MG63 (cell line): ENCODE measurements at regions not wholly inside any gene's neighbourhood (a gene's known extent, or its start where the extent isn't known, plus 50 kb on each side); places are given as distances from the start of the nearest gene placed in this dataset.
A peak's percentile ranks its signal among the peaks of the same experiment; 100 is the strongest.

Source experiments
- DNase-seq: peaks from one replicate; pipeline ENCODE4 v3.0.0-alpha.2; 2020
- H3K27me3 ChIP-seq: fragments of 250-450 bp; sonication (Bioruptor Pico); 2 replicates; pipeline ENCODE4 v1.5.1; 2020; ENCODE audit warnings: mild to moderate bottlenecking, moderate library complexity
- H3K36me3 ChIP-seq: fragments of 250-450 bp; sonication (Bioruptor Pico); 2 replicates; pipeline ENCODE4 v1.5.1; 2020; ENCODE audit warnings: mild to moderate bottlenecking, moderate library complexity
- H3K4me3 ChIP-seq: fragments of 250-450 bp; sonication (Bioruptor Pico); 2 replicates; pipeline ENCODE4 v1.5.1; 2020; ENCODE audit warnings: mild to moderate bottlenecking, moderate library complexity
- H3K9me3 ChIP-seq: fragments of 250-450 bp; sonication (Bioruptor Pico); 2 replicates; pipeline ENCODE4 v1.5.1; 2020; ENCODE audit warnings: mild to moderate bottlenecking, moderate library complexity

- H3K36me3 ChIP-seq, result no peaks in the 10 kb centered on the region
- no peak for DNase-seq
- H3K4me3 ChIP-seq, result no peak overlapping the region
- H3K27me3 ChIP-seq, result no peaks in the 10 kb centered on the region
- H3K9me3 ChIP-seq, result no peaks in the 10 kb centered on the region
Observed at GRCh38 chr3:77917225-77917624, 877.3 kb downstream of the ROBO2 start.

- Histone ChIP-seq H3K9me3 (no peaks in the 10 kb centered on the region), H3K4me3 (no peak overlapping the region), H3K27me3 (no peaks in the 10 kb centered on the region), H3K36me3 (no peaks in the 10 kb centered on the region)
- DNase-seq, result no peak
Observed at GRCh38 chr3:77919244-77919643, 879.3 kb downstream of the ROBO2 start.

GRCh38 chr3:77931255-77932009 lies 891.5 kb downstream of the ROBO2 start:
- Histone ChIP-seq H3K4me3 (no peak overlapping the region), H3K9me3 (no peaks in the 10 kb centered on the region), H3K36me3 (no peaks in the 10 kb centered on the region), H3K27me3 (no peaks in the 10 kb centered on the region)
- DNase-seq, result no peak

- Histone ChIP-seq H3K4me3 (no peak overlapping the region), H3K9me3 (no peaks in the 10 kb centered on the region), H3K27me3 (no peaks in the 10 kb centered on the region), H3K36me3 (no peaks in the 10 kb centered on the region)
- no peak for DNase-seq
Observed at GRCh38 chr3:77932926-77933325, 893.0 kb downstream of the ROBO2 start.

- Histone ChIP-seq H3K4me3 (no peak overlapping the region), H3K9me3 (no peaks in the 10 kb centered on the region), H3K27me3 (no peaks in the 10 kb centered on the region), H3K36me3 (no peaks in the 10 kb centered on the region)
- no peak for DNase-seq
Observed at GRCh38 chr3:77933926-77934325, 894.0 kb downstream of the ROBO2 start.

DNA sequence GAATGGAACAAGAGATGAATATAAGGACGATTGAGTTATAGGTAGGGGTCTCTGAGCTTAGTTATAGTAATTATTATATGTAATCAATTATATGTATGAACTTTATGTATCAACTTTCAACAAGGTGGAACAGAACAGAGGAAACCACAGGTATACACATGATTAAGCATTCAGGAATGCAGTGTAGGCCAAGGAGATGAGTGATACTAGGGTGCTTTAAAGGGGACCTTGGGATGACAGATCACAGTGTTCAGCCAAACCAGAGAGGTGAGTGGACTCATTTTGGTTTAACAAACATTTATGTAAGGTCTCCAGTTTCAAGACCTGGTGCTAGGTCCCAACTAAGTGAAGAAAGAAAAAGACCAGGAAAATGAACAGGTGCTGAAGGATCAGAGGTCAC lies 895.5 kb downstream of the ROBO2 start:
- no peaks in the 10 kb centered on the region for H3K9me3 ChIP-seq
- no peak for DNase-seq
- no peak overlapping the region for H3K4me3 ChIP-seq
- H3K36me3 ChIP-seq, result no peaks in the 10 kb centered on the region
- H3K27me3 ChIP-seq, result no peaks in the 10 kb centered on the region

DNA sequence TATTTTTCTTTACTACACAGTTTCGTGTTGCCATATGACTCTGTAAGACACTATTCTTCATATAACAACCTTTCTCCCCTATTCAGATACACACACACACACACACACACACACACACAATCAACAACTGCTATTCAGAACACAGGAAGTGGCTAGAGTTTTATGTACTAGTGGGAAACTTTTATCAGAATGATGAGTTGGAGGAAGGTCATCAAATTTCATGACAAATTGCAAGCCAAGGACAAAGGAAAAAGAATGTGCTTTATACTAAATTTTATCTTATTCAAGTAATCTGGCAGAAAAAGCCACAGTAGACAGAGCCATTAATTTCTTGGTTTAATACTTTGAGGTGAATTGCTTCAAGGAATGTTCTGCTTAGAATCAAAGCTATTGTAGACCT lies 899.8 kb downstream of the ROBO2 start:
- no peaks in the 10 kb centered on the region for H3K9me3 ChIP-seq
- no peak for DNase-seq
- no peaks in the 10 kb centered on the region for H3K36me3 ChIP-seq
- H3K27me3 ChIP-seq, result no peaks in the 10 kb centered on the region
- H3K4me3 ChIP-seq, result no peak overlapping the region

- no peaks in the 10 kb centered on the region for H3K27me3 ChIP-seq
- H3K9me3 ChIP-seq, result no peaks in the 10 kb centered on the region
- H3K36me3 ChIP-seq, result no peaks in the 10 kb centered on the region
- no peak overlapping the region for H3K4me3 ChIP-seq
- no peak for DNase-seq
Observed at GRCh38 chr3:77943598-77943997, 903.7 kb downstream of the ROBO2 start.

DNA sequence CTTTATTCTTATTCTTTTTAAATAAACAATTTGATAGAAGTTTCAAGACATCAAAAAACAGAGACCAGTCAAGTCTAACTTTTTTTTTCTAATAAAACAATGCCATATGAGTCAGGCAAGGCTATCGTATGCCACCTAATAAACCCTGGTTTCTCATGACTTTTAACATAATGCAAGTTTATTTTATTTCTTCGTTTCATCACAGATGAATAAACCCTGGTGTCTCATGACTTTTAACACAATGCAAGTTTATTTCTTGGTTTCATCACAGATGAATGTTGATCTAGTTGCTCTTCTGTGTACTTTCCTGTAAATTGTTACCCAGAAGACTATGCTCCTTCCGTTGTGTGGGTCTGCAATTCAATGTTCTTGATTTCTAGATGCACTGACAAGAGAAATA lies 905.4 kb downstream of the ROBO2 start:
- DNase-seq, result no peak
- no peaks in the 10 kb centered on the region for H3K9me3 ChIP-seq
- no peaks in the 10 kb centered on the region for H3K36me3 ChIP-seq
- no peak overlapping the region for H3K4me3 ChIP-seq
- H3K27me3 ChIP-seq, result no peaks in the 10 kb centered on the region

GRCh38 chr3:77947671-77948070 lies 907.8 kb downstream of the ROBO2 start:
- Histone ChIP-seq H3K4me3 (no peak overlapping the region), H3K36me3 (no peaks in the 10 kb centered on the region), H3K27me3 (no peaks in the 10 kb centered on the region), H3K9me3 (no peaks in the 10 kb centered on the region)
- no peak for DNase-seq

GRCh38 chr3:77967621-77968020 lies 927.7 kb downstream of the ROBO2 start:
- H3K9me3 ChIP-seq, result no peaks in the 10 kb centered on the region
- H3K4me3 ChIP-seq, result no peak overlapping the region
- no peak for DNase-seq
- H3K36me3 ChIP-seq, result no peaks in the 10 kb centered on the region
- no peaks in the 10 kb centered on the region for H3K27me3 ChIP-seq

DNA sequence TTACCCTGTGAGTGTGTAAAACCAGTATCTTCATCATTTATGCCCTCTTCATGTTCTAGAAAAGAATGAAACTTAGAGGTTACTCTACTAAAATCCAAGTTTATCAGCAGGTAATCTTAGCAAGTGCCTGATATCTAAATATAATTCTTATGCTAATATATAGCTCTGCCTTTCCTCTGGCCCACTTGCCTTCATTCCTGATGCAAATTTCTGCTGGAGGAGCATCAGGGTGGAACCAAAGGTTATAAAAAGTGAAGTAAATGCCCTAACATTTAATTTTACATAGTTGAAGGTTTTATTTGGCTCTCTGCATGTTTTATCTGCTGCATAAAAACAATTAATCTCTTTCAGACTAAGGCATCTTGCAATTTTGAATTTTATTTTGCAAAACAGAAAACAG lies 936.2 kb downstream of the ROBO2 start:
- Histone ChIP-seq H3K4me3 (no peak overlapping the region), H3K36me3 (no peaks in the 10 kb centered on the region), H3K9me3 (no peaks in the 10 kb centered on the region), H3K27me3 (no peaks in the 10 kb centered on the region)
- DNase-seq, result no peak

DNA sequence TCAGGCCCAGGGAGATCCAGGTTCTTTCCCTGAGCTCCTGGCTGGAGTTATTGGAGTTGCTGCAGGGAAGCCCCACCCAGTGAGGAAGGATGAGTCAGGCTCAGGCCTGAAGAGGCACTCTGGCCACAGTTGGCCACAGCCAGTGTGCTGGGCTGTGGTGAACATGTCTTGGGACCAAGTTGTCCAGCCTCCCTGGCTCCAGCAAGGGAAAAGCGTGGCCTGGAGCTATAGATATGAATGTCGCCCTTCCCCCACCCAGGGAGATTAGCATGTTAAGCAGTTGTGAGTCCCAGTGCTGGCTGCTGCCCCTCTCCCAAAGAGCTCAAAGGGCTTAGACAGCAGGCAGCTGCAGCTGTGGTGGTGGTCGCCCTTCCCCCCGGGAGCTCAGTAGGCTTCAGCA lies 963.2 kb downstream of the ROBO2 start:
- H3K4me3 ChIP-seq, result no peak overlapping the region
- no peaks in the 10 kb centered on the region for H3K9me3 ChIP-seq
- no peaks in the 10 kb centered on the region for H3K27me3 ChIP-seq
- DNase-seq, result peak; percentile 1
- no peaks in the 10 kb centered on the region for H3K36me3 ChIP-seq

DNA sequence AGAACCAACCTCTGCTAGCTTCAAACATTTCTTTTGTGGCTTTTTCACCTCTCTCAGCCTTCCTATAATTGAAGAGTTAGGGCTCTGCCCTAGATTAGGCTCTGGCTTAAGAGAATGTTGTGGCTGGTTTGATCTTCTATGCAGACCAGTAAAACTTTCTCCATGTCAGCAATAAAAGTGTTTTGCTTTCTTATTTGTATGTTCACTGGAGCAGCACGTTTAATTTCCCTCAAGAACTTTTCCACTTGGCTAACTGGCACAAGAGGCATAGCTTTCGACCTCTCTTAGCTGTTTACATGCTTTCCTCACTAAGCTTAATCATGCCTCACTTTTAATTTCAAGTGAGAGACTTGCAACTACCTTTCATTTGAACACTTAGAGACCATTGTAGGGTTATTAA lies 964.7 kb downstream of the ROBO2 start:
- Histone ChIP-seq H3K27me3 (no peaks in the 10 kb centered on the region), H3K9me3 (no peaks in the 10 kb centered on the region), H3K4me3 (no peak overlapping the region), H3K36me3 (no peaks in the 10 kb centered on the region)
- DNase-seq, result no peak

DNA sequence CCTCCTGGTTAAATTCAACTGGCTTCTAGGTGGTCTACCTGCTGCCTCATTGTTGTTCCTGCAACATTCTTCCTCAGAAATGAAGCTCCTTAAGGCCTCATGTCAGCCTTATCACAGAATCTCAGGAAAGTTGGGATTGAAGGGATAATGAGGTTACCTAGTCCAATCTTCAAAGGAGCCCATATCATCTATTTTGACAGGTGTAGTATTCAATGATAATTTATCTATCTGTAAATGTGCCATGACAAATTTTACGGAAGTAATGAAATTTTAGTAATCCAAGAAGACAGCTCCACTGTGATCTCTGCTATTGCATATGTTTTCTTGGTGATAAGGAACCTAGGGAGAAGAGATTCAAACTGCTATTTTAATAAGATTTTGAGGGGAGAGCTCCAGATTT lies 973.8 kb downstream of the ROBO2 start:
- H3K27me3 ChIP-seq, result no peaks in the 10 kb centered on the region
- no peaks in the 10 kb centered on the region for H3K9me3 ChIP-seq
- DNase-seq, result no peak
- no peak overlapping the region for H3K4me3 ChIP-seq
- no peaks in the 10 kb centered on the region for H3K36me3 ChIP-seq

DNA sequence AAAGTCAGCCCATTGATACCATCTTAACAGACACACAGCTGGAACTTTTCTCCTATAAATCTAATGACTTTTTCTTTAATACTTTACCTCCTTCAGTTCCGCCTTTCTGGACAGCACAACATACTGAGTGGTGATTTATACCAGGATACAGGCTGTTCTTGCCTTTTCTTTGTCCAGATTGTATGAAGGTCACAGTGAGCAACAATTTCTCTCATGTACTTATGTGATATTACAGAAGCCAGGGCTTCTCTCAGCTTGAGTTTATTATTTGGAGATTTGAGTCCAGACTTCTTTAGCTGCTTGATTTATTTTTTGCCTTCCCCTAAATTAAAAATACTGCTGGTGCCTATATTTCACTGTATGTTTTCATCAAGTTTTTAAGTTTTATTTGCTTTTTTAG lies 976.0 kb downstream of the ROBO2 start:
- Histone ChIP-seq H3K4me3 (no peak overlapping the region), H3K36me3 (no peaks in the 10 kb centered on the region), H3K27me3 (no peaks in the 10 kb centered on the region), H3K9me3 (no peaks in the 10 kb centered on the region)
- no peak for DNase-seq

GRCh38 chr3:78021710-78022109 lies 981.8 kb downstream of the ROBO2 start:
- Histone ChIP-seq H3K9me3 (no peaks in the 10 kb centered on the region), H3K4me3 (no peak overlapping the region), H3K36me3 (no peaks in the 10 kb centered on the region), H3K27me3 (no peaks in the 10 kb centered on the region)
- DNase-seq, result no peak

GRCh38 chr3:78022232-78022631 lies 982.3 kb downstream of the ROBO2 start:
- no peaks in the 10 kb centered on the region for H3K9me3 ChIP-seq
- H3K36me3 ChIP-seq, result no peaks in the 10 kb centered on the region
- H3K4me3 ChIP-seq, result no peak overlapping the region
- H3K27me3 ChIP-seq, result no peaks in the 10 kb centered on the region
- no peak for DNase-seq

DNA sequence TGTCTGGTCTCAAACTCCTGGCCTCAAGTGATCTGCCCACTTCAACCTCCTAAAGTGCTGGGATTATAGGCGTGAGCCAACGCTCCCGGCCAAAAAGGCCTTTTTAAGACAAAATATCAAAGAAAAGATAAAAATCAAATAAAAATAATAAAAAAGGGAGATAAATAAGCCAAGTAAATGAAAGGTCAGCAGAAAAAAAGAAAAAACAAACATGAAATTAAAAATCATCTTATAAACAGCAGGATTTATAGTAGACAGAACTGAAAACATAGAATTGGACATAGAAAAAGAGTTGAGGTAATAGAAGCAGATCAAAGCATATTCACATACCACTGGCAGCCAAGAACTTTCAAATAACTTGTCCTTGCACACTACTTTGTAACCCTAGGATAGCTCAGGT lies 983.4 kb downstream of the ROBO2 start:
- Histone ChIP-seq H3K27me3 (no peaks in the 10 kb centered on the region), H3K9me3 (no peaks in the 10 kb centered on the region), H3K4me3 (no peak overlapping the region), H3K36me3 (no peaks in the 10 kb centered on the region)
- DNase-seq, result no peak
